ENCODE measurements at regions not wholly inside any gene's neighbourhood (a gene's known extent, or its start where the extent isn't known, plus 50 kb on each side); places are given as distances from the start of the nearest gene placed in this dataset.

DNA sequence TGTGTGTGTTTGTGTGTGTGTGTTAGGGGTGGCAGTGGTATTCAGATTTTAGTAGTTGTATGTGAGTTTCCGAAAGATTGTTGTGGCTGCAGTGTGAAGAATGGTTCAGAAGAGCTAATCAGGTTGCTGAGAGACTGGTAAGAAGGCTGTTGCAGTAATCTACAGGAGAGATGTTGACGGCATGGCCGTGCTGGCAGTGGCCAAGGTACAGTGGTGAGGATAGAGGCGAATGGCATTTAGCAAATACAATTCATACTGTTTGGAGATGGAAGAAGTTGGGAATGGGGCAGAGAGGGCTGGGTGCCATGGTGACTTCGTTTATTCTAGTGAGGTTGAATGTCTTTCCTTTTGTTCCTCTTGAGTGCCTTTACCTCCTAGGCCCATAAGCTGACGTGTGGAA, 77.5 kb upstream of the SPATA31D4 start:
- no peaks in the 10 kb centered on the region for H3K4me1 Mint-ChIP-seq
- no peak overlapping the region for H3K27ac Mint-ChIP-seq
- no peak overlapping the region for H3K4me3 Mint-ChIP-seq
- H3K36me3 Mint-ChIP-seq = no peaks in the 10 kb centered on the region
- H3K9me3 Mint-ChIP-seq = no peaks in the 10 kb centered on the region
- no peaks in the 10 kb centered on the region for H3K27me3 Mint-ChIP-seq

DNA sequence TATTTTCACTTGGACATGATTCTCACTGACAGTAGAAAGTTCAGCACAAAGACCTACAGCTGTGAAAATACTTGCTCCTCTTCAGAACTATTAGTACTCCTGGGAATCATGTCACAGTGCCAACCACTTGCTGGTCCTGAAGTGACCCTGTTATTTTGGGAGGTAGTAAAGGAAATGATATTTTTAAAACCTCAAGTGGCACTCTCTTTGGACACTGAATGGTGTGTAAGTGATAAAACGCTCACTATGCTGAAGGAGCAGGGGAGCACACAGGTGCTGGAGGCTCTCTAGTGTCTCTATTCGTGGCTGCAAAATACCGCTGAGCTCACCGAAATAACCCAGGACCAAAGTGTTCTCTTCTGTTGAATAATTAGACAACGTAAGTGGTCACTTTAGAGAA, 76.9 kb upstream of the SPATA31D4 start:
- no peaks in the 10 kb centered on the region for H3K27me3 Mint-ChIP-seq
- no peaks in the 10 kb centered on the region for H3K9me3 Mint-ChIP-seq

DNA sequence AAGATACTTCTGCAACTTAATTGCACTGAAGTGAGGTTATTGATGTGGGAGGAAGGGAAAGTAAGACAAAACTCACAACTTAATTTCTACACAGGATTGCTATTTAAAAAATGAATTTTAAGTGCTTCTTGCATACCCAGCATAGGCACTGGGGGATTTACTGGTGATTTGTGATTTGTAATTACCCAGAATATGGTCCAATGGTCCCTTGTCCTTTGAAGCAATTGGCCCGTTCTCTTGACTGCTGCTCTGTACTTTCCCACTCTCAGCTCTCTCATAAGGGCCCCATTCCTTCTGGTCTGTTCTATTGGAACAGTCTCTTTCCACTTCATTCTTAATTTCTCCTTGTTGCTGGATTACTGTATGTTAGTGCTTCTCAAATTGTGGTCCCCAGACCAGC, 75.4 kb upstream of the SPATA31D4 start:
- no peak overlapping the region for H3K4me3 Mint-ChIP-seq
- H3K27me3 Mint-ChIP-seq = no peaks in the 10 kb centered on the region
- no peaks in the 10 kb centered on the region for H3K9me3 Mint-ChIP-seq
- peak overlapping the region; percentile 25 for H3K27ac Mint-ChIP-seq
- no peaks in the 10 kb centered on the region for H3K36me3 Mint-ChIP-seq
- no peaks in the 10 kb centered on the region for H3K4me1 Mint-ChIP-seq

More for the DNA sequence above, 76.9 kb upstream of the SPATA31D4 start:
- no peaks in the 10 kb centered on the region for H3K4me1 Mint-ChIP-seq
- H3K36me3 Mint-ChIP-seq = no peaks in the 10 kb centered on the region
- no peak overlapping the region for H3K4me3 Mint-ChIP-seq
- H3K27ac Mint-ChIP-seq = no peak overlapping the region

DNA sequence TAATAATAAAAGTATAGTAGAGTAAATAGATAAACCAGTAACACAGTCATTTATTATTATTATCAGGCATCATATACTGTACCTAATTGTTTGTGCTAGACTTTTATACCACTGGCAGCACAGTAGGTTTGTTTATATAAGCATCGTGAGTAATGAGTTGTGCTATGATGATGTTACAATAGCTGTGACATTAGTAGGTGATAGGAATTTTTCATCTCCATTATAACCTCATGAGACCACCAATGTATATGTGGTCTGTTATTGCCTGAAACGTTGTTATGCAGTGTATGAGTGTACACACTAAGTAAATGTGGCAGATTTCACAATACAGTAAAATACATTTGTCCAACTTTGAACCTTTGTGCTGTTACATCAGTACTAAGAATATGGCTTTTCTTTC, 72.7 kb upstream of the SPATA31D4 start:
- no peaks in the 10 kb centered on the region for H3K9me3 Mint-ChIP-seq
- H3K27ac Mint-ChIP-seq = no peak overlapping the region
- no peaks in the 10 kb centered on the region for H3K36me3 Mint-ChIP-seq
- H3K4me1 Mint-ChIP-seq = no peaks in the 10 kb centered on the region
- H3K4me3 Mint-ChIP-seq = no peak overlapping the region
- no peaks in the 10 kb centered on the region for H3K27me3 Mint-ChIP-seq

DNA sequence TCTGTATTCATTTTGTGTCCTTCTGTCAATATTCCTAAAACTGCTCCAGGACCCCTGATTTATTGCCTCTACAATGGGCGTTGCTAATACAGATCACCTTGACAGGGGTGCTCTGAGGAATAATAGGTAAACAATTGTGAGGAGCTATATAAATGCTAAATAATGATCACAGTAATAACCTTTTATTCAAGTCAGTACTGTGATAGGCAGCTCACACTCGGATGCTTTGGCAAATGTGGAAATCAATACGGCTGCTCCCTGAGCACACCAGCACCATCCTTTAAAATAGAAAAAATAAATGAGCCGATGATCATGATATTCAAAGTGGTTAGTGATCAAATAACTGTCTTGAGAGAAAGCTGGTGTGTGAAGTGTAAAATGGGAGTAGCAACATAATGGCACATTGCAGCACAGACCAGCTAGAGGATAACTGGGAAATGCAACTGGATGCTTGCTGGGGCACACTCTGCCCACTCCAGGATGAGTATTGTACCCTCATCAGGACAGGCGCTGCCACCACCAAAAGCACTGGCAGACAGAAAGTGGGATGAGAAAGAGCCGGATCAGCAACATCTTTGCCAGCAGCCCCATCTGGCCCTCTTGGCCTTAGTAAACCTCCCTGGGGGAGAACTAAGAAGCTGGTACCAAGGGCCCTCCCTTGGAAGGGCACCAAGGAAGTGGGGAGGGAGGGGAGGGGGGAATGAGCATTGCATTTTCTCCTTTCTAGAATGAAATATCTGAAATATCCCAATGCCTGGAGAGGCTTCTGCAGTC, 69.4 kb upstream of the SPATA31D4 start:
- Mint-ChIP-seq H3K27me3 (no peaks in the 10 kb centered on the region), H3K4me3 (no peak overlapping the region), H3K9me3 (peaks cover 5% of the 10 kb centered on the region), H3K27ac (no peak overlapping the region), H3K36me3 (no peaks in the 10 kb centered on the region), H3K4me1 (no peaks in the 10 kb centered on the region)

DNA sequence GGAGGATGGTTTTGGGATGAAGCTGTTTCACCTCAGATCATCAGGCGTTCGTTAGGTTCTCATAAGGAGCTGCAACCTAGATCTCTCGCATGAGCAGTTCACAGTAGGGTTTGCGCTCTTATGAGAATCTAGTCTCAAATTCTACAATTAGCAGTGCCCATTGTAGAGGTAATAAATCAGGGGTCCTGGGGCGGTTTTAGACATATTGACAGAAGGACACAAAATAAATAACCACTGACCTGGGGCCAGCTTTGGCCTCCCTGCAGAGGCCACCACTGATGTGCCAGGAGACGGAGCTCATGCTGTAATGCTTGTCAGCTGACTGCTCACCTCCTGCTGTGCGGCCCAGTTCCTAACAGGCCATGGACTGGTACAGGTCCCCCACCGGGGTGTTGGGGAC, 67.6 kb upstream of the SPATA31D4 start:
- Mint-ChIP-seq H3K4me3 (no peak overlapping the region), H3K27me3 (no peaks in the 10 kb centered on the region), H3K27ac (no peak overlapping the region), H3K4me1 (no peaks in the 10 kb centered on the region), H3K36me3 (no peaks in the 10 kb centered on the region), H3K9me3 (peaks cover 5% of the 10 kb centered on the region)

DNA sequence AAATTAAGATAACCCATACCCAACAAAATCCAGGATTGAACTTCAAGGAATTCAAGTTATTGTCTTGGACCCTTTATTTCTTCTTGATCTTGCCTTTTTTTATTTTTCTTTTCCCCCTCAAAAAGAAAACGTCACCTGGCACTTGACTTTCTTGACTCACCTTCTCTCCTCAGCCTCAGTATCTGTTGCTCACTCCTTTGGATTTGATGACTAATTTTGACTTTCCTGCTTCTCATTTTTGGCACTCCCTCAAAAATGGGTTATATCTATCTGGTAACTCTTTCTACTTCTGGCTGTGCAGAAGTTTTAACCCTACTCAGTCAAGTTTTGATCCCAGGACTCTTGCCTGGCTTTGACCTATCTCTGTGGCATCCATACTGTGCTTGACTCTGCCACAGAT, 66.6 kb upstream of the SPATA31D4 start:
- Mint-ChIP-seq H3K27ac (no peak overlapping the region), H3K36me3 (no peaks in the 10 kb centered on the region)

DNA sequence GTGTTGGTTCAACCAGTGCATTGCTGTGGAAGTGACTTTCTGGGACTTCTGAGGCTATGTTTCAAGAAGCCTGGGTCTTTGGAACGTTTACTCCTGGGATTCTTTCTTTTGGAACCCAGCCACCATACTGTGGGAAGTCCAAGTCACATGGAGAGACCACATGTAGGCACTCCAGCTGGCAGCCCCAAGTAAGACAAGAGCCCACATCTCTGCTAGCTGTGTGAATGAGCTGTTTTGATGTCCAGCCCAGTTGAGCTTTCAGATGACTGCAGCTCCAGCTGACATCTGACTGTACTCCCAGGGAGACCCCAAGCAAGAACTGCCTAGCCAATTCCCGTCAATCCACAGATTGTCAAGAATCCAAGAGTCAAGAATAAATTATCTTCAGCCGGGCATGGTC, 60.1 kb upstream of the SPATA31D4 start:
- H3K36me3 Mint-ChIP-seq = no peaks in the 10 kb centered on the region
- H3K4me1 Mint-ChIP-seq = no peaks in the 10 kb centered on the region

More for the DNA sequence above, 66.6 kb upstream of the SPATA31D4 start:
- no peaks in the 10 kb centered on the region for H3K27me3 Mint-ChIP-seq
- H3K4me3 Mint-ChIP-seq = no peak overlapping the region
- no peaks in the 10 kb centered on the region for H3K4me1 Mint-ChIP-seq
- H3K9me3 Mint-ChIP-seq = peaks cover 5% of the 10 kb centered on the region

DNA sequence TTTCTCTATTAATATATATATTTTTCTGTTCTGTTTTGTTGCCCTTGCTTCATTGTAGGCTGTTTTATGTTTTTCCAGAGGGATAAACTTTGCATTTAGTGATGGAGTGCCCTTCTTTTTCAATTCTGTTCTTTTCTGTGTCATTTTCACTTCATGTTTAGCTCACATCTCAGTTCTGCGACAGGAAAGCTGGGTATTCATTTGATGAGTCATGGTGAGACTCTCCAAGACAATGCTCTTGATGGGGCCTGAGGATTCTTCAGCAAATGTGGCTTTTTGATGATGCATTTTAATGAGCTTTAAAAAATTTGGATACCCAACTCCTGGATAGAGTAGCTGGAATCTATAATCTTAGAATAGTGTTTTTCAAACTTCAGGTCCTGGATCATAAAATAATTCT, 56.5 kb upstream of the SPATA31D4 start:
- Mint-ChIP-seq H3K36me3 (no peaks in the 10 kb centered on the region), H3K4me1 (no peaks in the 10 kb centered on the region), H3K9me3 (no peaks in the 10 kb centered on the region), H3K4me3 (no peak overlapping the region), H3K27me3 (no peaks in the 10 kb centered on the region), H3K27ac (no peak overlapping the region)

More for the DNA sequence above, 60.1 kb upstream of the SPATA31D4 start:
- Mint-ChIP-seq H3K4me3 (no peak overlapping the region), H3K27ac (no peak overlapping the region), H3K9me3 (no peaks in the 10 kb centered on the region), H3K27me3 (no peaks in the 10 kb centered on the region)

DNA sequence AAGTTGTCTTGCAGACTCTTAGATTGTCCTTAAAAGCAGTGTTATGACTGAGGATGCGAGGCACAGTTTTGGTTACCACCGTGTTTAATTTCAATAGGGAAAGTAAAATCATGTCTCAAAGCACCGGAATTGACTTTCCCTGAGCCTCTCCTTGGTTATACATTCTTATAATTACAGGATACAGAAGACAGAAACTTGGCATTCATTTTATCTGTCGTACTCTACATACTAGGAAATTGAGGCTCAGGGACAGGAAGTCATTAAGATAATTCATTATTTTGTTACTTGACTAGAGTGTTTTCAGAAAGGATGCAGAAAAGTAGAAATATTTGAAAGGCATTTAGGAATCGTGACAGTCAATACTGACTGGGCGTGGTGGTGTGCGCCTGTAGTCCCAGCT, 54.0 kb upstream of the SPATA31D4 start:
- H3K4me3 Mint-ChIP-seq = no peak overlapping the region
- no peaks in the 10 kb centered on the region for H3K27me3 Mint-ChIP-seq
- H3K36me3 Mint-ChIP-seq = no peaks in the 10 kb centered on the region
- H3K27ac Mint-ChIP-seq = no peak overlapping the region
- H3K4me1 Mint-ChIP-seq = no peaks in the 10 kb centered on the region
- H3K9me3 Mint-ChIP-seq = no peaks in the 10 kb centered on the region

DNA sequence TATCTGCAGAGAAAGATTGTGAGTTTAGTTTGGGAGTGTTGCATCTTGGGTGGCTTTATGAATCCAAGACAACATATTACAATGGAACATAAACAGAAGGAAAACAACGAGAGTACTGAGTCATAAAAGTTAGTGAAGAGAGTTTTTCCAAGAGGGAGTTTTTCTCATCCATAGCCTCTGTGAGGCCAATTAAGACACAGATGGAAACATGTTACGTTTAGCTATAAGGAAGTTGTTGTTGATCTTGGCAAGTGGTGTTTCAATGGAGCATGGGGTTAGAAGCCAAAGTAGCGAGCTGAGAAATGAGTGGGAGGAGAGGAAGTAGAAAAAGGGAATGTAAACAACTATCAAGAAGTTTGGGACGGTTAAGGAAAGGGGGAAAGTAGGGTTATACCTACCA, 53.3 kb upstream of the SPATA31D4 start:
- no peaks in the 10 kb centered on the region for H3K9me3 Mint-ChIP-seq

DNA sequence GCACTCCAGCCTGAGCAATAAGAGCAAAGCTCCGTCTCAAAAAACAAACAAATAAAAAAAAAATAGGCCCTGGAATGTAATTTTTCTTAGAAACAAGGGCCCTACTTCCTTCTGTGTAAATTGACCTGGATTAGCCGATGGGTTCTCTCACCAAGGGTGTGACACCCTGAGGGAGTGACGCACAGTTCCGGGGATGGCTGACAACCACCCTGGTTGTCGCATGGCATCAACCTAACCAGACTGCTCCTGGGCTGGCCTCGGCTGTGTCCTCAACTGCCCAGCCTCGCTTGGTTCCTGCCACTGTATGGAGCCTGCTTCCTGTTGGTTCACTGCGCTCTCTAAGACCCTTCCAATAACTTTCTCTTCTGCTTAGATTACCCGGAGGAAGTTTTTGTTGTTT, 51.2 kb upstream of the SPATA31D4 start:
- Mint-ChIP-seq H3K27me3 (no peaks in the 10 kb centered on the region), H3K27ac (no peak overlapping the region), H3K9me3 (no peaks in the 10 kb centered on the region), H3K36me3 (no peaks in the 10 kb centered on the region), H3K4me3 (no peak overlapping the region), H3K4me1 (no peaks in the 10 kb centered on the region)

More for the DNA sequence above, 53.3 kb upstream of the SPATA31D4 start:
- no peak overlapping the region for H3K27ac Mint-ChIP-seq
- no peak overlapping the region for H3K4me3 Mint-ChIP-seq
- no peaks in the 10 kb centered on the region for H3K27me3 Mint-ChIP-seq
- no peaks in the 10 kb centered on the region for H3K4me1 Mint-ChIP-seq
- no peaks in the 10 kb centered on the region for H3K36me3 Mint-ChIP-seq

Data from activated naive CD4-positive, alpha-beta T cell treated with anti-CD3 and anti-CD28 coated beads, Interleukin-2, amount 50 U/mL, for 24 hours (primary cell).